ENCODE measurements at regions not wholly inside any gene's neighbourhood (a gene's known extent, or its start where the extent isn't known, plus 50 kb on each side); places are given as distances from the start of the nearest gene placed in this dataset.
"Not testable (repeated sequence)": the region's sequence is repeated elsewhere in the genome, so short reads cannot be mapped to it uniquely, and the experiment has no call there.

DNA sequence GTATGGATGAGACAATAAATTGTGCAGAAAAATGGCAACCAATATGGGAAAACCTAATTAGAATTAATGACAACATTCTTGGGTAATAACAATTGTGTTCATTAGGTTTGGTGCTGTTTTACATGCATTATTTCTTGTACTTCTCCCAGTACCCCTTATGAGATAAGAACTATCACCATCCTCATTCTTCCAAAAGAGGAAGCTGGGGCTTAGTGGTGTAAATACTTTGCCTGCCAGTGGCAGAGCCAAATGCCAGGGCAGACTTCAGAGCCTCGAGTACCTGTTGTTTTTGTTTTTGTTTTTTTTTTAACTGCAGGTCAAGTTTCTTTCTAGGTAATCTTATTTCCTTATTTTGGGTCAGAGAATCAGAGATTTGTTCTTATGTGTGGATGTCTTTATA lies 206.4 kb downstream of the RHOU start:
- no peak for DNase-seq (ENCODE audit: low read depth in 2 of 2)

DNA sequence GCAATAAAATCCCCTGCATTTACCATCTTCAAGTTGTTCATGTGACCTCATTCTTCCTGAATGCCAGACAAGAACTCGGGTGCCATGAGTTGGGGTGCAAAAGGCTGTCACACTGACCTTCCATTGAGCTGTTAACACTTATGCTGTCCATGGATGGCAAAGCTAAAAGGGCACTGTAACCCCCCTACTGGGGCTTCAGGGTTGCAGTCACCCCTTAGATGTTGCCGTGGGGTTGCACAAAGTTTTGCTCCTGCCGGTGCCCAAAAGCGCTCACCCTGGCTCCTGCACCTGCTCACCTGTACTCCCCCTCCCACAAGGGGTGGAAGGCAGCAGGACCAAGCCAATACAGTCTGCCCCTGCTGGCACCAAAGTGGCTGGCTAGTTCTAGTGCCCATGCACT lies 208.2 kb downstream of the RHOU start:
- no peak for DNase-seq (ENCODE audit: low read depth in 2 of 2)

DNA sequence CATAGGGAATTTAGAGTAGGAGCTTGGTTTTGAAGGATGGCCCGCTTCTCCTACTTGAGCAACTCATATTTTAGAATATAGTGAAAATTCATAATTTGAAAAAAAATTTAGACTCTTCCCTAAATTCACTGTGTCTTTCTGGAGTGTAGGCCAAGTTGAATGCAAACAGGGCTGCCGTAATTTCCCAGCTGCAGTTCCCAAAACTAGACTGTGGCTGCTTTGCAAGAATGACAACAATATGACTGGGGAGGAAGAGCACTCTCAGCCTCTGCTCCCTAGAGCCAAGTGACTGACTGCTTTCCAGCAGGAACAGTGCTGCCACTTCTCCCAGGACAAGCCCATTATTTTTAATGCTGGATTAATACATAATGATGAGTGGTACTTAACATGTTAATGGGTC lies 209.0 kb downstream of the RHOU start:
- no peak for DNase-seq (ENCODE audit: low read depth in 2 of 2)

DNA sequence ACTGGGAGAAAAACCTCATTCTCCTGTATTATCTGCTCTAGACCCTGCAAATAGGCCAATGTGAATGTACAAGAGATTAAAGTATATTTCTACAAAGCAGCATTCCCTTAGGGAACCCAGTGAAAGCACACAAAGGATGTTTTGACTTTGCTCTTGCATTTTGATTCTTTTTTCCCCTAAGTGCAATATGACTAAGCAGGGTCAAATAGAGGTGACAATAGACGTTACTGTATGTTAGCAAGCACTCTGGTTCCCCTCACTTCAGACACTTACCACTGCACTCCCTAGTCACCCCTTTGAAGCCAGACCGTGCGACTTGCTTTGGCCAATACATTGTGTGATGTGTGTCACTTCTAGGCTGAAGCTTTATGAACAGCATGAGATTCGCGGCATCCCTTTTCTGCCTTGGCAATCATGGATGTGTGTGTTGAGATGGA lies 209.7 kb downstream of the RHOU start:
- no peak for DNase-seq (ENCODE audit: low read depth in 2 of 2)

DNA sequence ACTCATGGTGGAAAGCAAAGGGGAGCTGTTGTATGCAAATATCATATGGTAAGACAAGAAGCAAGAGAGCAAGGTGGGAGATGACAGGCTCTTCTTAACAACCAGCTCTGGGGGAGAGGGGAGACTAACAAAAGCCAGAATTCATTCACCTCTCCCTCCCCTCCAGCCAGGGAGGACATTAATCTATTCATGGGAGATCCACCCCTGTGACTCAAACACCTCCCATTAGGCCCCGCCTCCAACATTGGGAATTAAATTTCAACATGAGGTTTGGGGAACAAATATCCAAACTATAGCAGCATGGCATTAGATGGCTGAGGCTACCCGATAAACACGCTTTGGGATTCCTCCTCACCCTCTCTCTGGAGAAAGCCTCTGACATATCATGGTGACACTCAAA lies 210.6 kb downstream of the RHOU start:
- no peak for DNase-seq (ENCODE audit: low read depth in 2 of 2)

DNA sequence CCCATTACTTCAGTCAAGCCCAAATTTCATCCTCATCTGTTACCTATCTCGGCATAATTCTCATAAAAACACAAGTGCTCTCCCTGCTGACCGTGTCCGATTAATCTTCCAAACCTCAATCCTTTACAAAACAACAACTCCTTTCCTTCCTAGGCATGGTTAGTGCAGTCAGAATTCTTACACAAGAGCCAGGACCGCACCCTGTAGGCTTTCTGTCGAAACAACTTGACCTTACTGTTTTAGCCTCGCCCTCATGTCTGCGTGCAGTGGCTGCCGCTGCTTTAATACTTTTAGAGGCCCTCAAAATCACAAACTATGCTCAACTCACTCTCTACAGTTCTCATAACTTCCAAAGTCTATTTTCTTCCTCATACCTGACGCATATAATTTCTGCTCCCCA lies 214.3 kb downstream of the RHOU start:
- DNase-seq (ENCODE audit: low read depth in 2 of 2): not testable (repeated sequence)

DNA sequence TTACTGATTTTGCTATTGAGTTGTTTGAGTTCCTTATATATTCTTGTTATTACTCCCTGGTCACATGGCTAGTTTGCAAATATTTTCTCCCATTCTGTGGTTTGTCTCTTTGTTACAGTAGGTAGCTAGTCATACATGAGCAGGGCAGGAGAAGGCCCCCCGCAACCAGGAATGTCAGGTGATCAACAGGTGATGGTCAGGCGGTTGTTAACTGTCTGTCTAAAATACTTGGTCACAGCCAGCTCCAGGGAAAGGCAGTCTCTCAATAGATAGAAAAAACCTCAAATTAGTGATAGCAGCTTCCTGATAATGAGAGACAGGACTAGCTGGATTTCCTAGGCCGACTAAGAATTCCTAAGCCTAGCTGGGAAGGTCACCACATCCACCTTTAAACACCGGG lies 217.9 kb downstream of the RHOU start:
- DNase-seq (ENCODE audit: low read depth in 2 of 2): no peak

DNA sequence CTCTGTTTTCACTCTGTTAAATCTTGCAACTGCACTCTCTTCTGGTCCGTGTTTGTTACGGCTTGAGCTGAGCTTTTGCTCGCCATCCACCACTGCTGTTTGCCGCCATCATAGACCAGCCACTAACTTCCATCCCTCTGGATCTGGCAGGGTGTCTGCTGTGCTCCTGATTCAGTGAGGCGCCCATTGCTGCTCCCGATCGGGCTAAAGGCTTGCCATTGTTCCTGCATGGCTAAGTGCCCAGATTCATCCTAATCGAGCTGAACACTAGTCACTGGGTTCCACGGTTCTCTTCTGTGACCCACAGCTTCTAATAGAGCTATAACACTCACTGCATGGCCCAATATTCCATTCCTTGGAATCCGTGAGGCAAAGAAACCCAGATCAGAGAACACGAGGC lies 218.5 kb downstream of the RHOU start:
- DNase-seq (ENCODE audit: low read depth in 2 of 2): not testable (repeated sequence)

DNA sequence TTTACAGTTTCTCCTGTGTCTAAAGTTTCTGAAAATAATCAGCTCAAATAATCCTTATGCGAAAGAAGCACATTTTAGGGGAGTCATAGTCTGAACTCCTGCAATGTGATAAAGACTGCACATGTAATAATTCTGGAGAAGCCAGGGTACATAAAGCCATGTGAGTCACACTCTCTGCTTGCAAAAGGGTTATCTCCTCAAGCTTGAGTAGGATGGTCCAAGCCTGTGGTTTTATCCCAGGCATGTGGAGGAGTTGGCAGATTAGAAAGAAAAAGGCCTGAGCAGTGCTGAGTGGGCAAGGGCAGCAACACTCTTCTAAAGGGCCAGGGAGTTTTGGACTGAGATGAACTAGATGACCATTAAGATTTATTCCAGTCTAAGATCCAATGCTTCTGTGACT lies 220.4 kb downstream of the RHOU start:
- DNase-seq (ENCODE audit: low read depth in 2 of 2): no peak

DNA sequence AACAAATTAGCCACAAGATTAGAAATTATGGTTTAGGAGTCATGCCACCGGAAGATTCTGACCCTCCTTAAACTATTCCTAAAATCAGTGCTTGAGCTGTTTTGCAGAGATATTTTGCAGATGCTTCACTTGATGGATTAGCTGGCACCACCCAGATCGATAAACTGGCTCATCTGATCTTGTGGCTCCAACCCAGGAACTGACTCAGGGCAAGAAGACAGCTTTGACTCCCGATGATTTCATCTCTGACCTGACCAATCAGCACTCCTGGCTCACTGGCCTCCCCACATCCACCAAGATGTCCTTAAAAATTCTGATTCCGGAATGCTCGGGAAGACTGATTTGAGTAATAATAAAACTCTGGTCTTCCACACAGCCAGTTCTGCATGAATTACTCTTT lies 221.6 kb downstream of the RHOU start:
- no peak for DNase-seq (ENCODE audit: low read depth in 2 of 2)

DNA sequence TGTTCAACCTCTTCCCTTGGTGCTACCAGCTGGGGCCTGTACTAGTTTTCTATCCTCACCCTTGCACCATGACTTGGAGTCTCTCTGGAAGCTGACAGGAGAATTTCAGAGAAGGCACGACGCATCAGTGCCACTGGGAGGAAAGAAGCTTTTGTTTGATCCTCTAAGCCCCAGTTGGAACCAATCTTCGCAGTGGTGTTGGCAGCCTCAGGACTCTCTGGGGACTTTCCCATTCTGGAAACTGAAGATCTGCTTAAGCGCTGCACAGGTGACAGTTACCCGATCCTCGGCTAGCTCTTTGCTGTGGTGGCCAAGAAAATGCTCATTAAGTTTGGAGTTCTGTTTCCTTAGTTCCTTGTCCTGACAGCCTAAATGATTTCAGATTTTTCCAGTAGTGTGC lies 222.3 kb downstream of the RHOU start:
- no peak for DNase-seq (ENCODE audit: low read depth in 2 of 2)

DNA sequence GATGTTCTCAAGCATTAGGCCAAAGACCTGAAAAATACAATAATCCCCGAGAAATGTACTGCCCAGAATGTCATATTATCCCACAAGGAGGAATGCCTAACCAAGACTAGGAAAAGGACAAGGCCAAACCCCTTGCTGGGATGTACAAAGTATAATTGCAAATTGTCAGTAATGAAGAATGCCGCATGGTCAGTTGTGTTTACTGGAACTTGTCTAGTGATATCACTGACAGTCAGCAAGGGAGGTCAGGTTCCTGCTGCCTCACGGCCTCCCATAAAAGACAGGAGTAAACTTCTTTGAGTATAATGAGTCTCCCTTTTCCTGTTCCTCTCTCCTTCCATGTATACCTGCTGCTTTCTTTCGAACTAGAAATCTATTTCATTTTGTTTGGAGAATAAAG lies 222.8 kb downstream of the RHOU start:
- no peak for DNase-seq (ENCODE audit: low read depth in 2 of 2)

DNA sequence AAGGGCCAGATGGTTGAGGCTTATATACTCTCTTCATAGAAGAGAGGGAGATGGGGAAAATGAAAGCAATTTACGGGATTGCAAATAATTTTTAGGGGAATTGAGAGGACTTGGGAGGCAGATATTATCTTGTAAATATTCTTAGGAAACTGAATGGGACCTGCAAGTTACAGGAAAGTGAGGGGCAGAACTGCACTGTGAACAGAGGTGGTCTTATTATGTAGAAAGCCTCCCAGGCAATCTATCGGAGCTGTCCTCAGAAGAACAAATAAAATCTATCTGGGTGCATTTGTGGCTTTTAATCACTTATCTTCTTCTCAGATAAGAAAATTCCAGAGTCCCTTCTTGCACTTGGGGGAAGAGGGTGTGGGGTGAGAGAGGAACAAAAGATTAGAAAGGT lies 223.5 kb downstream of the RHOU start:
- DNase-seq (ENCODE audit: low read depth in 2 of 2): no peak

DNA sequence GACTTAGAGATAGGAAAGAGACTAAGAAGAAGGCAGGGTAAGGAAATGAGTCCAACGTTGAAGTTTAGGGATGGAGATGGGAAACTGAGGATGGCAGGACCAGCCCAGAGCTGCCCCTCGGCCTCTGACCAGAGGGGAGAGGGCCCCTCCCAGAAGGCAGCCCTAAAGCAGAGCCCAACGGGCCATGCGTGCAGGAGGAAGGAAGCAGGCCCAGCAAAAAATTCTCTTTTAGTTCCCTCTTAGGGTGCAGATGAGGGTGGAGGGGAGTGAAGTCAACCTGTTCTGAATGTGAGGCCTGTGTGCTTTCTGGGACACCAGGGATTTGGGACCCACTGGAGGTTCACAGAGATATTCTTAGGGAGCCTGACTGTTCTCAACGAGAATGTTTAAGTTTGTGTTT lies 225.4 kb downstream of the RHOU start:
- no peak for DNase-seq (ENCODE audit: low read depth in 2 of 2)

DNA sequence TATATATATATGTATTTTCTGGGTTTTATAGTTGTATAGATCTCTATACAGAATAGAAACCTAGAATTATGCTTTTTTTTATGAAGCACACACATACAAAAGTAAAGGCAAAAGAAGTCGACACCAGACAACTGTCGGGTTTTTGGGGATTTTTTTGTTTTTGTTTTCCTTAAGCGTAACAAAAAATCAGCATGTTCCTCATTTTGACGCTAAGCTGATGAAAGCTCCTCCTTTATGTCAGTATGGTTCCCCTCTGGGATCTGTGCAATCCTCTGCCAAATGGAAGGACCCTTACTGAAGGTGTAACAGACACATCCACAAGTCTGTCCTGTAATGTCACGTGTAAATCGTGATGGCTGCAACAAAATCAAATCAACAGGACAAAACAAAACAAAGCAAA lies 226.2 kb downstream of the RHOU start:
- no peak for DNase-seq (ENCODE audit: low read depth in 2 of 2)

DNA sequence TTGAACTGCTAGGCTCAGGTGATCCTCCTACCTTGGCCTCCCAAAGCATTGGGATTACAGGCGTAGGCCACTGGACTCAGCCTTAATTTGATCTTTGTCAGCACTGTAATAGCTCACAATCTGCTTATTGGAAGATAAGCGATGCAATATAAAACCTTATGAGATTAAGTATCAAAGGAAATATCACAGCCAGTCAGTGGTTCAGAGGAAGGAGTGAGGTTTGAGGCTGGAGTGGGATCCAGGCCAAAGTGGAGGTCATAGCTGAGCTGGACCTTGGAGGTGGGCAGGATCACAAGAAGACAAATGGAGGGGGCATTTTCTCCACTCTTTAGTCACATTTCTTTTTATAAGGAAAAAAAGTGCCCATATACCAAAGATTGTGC lies 228.5 kb downstream of the RHOU start:
- no peak for DNase-seq (ENCODE audit: low read depth in 2 of 2)

DNA sequence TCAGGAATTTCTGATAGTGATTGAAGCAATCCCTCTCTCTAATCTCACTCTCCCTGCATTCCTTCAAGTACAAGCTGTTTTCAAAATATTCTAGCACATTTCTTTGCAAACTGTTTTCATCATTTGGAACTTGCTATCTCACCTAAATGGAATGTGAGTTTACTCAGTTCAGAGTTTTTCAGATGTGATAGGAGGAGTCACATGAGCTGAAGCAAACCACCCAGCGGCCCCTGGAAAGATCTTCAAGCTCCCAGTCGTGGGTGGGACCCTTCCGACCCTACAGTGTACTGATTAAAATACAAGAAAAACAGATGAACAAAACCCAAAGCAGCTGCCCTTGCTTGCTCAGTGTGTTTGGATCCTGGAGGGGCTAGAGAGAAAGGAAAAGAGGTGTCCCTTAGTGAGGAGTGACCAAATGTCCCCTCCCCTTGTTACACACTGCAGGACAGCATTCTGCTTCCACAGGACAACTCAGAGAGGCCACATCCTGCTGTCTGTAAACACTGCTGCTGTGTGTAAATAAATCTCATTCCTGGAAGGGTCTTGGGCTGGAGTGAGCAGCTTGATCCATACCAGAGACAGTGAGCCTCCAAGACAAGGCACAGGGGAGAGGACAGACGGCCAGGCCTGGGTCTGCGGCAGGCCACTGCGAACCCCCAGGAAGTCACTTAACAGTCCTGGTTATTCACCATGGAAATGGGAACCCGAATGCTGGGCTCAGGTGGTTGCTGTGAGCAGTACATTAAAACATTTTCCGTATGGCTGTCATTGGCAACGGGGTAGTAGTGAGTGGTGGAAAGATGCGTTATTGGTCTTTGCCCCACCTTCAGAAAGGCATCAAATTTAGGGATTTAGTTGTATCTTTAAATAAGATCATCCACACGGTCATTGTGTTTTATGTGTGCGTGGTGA lies 229.2 kb downstream of the RHOU start:
- no peak for DNase-seq (ENCODE audit: low read depth in 2 of 2)

DNA sequence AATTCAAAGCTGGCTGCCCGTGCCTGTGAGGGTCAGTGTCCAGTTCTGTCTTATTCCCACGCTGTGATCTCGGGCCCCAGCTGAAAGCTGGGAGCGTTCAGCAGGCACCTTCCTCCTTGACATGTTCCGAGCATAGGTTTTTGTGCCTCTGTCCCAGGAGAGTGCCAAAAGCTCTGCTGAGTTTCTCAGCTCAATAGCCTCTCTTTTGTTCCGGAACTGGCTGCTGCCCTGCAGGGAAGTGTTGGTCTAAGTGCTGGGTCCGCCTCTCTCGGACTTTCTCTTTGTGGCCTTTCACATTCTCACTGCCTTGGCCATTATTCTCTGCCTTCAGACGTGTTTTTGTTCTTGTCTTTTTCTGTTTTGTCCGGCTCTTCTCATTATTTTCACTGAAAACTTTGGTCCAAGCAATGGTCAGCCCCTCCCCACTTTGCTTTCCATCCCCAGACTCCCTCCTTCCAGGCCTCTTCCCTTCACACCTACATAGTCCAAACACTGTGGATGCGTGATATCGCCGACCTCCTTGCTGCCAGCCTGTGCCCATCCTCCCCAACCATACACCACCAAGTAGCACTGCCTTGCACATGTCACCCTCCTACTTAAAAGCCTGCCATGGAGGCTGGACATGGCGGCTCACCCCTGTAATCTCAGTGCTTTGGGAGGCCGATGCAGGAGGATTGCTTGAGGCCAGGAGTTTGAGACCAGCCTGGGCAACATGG lies 233.8 kb downstream of the RHOU start:
- DNase-seq (ENCODE audit: low read depth in 2 of 2): no peak

DNA sequence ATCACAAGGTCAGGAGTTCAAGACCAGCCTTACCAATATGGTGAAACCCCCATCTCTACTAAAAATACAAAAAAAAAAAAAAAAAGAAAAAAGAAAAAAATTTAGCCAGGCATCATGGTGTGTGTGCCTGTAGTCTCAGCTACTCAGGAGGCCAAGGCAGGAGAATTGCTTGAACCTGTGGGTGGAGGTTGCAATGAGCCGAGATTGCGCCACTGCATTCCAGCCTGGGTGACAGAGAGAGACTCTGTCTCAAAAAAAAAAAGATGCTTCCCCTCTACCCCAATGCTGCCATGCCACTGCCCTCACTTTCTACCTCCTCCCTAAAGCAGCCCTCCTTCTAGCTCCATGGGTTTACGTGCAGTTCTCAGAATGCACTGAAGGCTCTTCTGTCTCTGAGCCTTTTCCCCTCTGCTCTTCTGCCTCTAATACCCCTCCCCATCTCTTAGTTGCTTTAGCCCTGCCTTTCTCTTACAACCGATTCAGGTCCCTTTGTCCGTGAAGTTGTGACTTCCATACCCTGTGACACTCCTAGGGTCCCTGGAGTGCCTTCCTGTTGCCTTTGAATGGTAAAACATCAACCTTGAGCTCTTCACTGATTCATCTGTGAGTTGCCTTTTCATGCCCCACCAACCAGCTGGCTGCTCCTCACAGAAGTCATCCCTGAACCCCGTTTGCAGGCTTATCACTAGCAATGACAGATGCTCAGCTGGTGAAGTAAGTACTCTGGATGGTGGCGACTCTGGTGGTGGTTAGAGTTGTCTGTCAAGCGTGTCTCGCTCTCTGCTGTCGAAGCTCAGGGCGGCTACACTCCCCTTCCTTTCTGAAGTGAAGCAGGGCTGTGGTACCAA lies 234.9 kb downstream of the RHOU start:
- no peak for DNase-seq (ENCODE audit: low read depth in 2 of 2)

DNA sequence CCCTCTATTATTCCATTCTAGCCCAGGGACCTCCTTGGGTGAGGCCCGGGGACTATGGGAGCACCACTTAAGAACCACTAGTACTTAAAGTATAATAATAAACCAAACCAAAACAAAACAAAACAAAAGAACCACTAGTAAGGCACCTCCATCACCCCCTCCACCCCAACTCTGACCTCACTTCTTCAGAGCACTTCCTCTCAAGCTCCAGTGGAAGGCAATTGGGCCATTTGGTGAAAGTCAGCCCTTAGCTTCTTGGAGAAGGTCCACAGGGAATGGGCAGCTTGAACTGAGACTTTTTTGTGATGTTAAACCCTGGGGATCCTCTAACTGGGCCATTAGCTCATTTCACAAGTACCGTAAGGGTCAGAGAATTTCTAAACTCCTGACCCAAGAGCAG lies 237.3 kb downstream of the RHOU start:
- no peak for DNase-seq (ENCODE audit: low read depth in 2 of 2)

DNA sequence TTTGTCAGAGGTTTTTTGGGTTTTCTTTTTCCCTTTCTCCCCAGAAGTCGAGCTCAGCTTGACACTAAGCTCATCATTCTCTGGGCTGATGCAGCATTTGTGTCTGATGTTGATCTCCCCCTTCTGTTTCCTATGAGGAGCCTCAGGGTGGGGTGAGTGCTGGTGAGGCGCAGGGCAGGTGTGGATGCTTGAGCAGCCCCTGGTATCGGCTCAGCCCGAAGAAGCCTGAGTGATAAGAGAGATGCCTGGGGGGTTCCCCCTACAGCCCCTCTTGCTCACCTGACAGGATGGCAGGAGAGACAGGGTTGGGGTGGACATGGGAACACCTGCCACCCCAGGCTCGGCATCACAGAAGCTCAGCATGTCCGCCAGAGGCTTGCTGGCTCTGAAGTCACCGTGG lies 239.0 kb downstream of the RHOU start:
- DNase-seq (ENCODE audit: low read depth in 2 of 2): no peak

DNA sequence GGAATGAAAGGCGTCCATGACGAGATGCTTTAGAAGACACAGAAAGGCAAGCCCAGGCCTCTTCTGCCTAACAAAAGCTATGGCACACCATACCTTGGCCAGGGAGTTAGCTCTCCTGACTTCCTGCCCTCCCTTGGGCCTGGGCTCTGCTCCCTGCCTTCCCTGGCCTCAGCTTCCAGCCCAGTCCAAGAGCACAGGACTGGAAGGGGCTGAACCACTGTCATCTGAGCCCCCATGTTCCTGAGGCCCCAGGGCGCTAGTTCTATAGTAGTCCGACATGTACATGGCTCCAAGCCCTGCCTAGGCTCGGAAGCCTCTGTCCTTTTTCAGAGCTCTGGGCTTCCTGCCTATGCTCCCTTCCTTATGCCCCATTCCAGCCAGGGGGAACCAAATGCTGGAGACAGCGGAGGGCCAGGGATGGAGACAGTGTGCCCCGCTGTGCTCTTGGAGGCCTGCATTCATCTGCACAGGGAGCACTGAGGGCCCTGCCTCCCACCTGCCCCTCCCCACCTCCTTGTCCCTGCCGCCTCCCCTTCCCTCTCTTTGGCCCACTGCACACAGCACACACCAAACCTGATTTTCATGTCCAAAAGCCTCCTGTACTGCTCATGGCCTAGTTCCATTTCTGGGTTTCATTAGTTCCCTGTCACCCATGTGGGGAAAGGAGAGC lies 240.1 kb downstream of the RHOU start:
- no peak for DNase-seq (ENCODE audit: low read depth in 2 of 2)

Data from stimulated activated CD8-positive, alpha-beta memory T cell treated with anti-CD3 and anti-CD28 coated beads, Interleukin-2, amount 100 ng/mL, for 48 hours (primary cell).